ENCODE measurements at regions not wholly inside any gene's neighbourhood (a gene's known extent, or its start where the extent isn't known, plus 50 kb on each side); places are given as distances from the start of the nearest gene placed in this dataset.

- TF ChIP-seq POLR2A (IDR thresholded peaks at IDR 0.05) (no peak), CTCF (IDR thresholded peaks at IDR 0.05) (no peak)
These were observed 252.4 kb downstream of the FSIP2 start for GRCh38 chr2:185990861-185991525.
